HCT116 (cell line): ENCODE measurements at regions not wholly inside any gene's neighbourhood (a gene's known extent, or its start where the extent isn't known, plus 50 kb on each side); places are given as distances from the start of the nearest gene placed in this dataset.

Experiments
- ATAC-seq: fragments of 200-7000 bp; cut with Tn5 transposase; 2 replicates; pipeline ENCODE4 v1.9.1; 2020; ENCODE audit warnings: mild to moderate bottlenecking, moderate library complexity
- BruUV-seq: library from RNA; stranded (reverse); fragments of 400-500 nt; replicated peaks from 2 replicates; lab custom pipeline; 2021; lab: Mats Ljungman, UMichigan
- CTCF ChIA-PET: fragments of 300-600 bp; sonication (Branson Sonifier 250); formaldehyde crosslinking; loops from one replicate; lab custom pipeline; 2021; ENCODE audit warnings: antibody characterized with exemption; lab: Charles Lee
- POLR2A ChIA-PET: fragments of 300-600, 350-600 bp; sonication (Branson Sonifier 250); formaldehyde crosslinking; loops from one replicate; lab custom pipeline; 2021; ENCODE audit warnings: antibody characterized with exemption; lab: Charles Lee
- RAD21 ChIA-PET, 2 experiments: fragments of 300-600 bp; sonication (Branson Sonifier 250); formaldehyde crosslinking; loops; one replicate each; lab custom pipeline; 2023; ENCODE audit warnings: low total read pairs in 2 of 2; ENCODE audit not compliant: uncharacterized antibody in 2 of 2, unreplicated experiment in 2 of 2, low non-redundant PET in 1 of 2; lab: Charles Lee
- DNase-seq: peaks from one replicate; pipeline ENCODE4 v3.0.0-alpha.2; 2010; ENCODE audit warnings: low read depth, low spot score
- H2AFZ ChIP-seq: fragments of 200-600 bp; shearing (Covaris generic), sonication (generic); 2 replicates; pipeline ENCODE4 v1.6.1; 2017; ENCODE audit warnings: low read depth, mixed run types, mixed read lengths, antibody characterized with exemption, low read length; ENCODE audit not compliant: poor library complexity, severe bottlenecking
- H3K27ac ChIP-seq: 2 replicates; pipeline ENCODE4 v1.5.1; 2012; ENCODE audit warnings: low read depth, low read length
- H3K27me3 ChIP-seq: fragments of 200-600 bp; sonication (generic); 2 replicates; pipeline ENCODE4 v1.6.1; 2016; ENCODE audit warnings: mixed run types, low read length, mixed read lengths; ENCODE audit not compliant: insufficient read depth
- H3K36me3 ChIP-seq, 2 experiments: fragments of 200-500 bp in 1 of 2; fragments of 200-600 bp in 1 of 2; sonication (Bioruptor generic) in 1 of 2; sonication (generic) in 1 of 2; 2 replicates each; pipeline versions ENCODE4 v1.5.1 to v1.6.1; 2014 to 2016; ENCODE audit warnings: low read length in 2 of 2, inconsistent platforms in 1 of 2, mixed read lengths in 1 of 2, mixed run types in 1 of 2; ENCODE audit not compliant: insufficient read depth in 2 of 2, control insufficient read depth in 1 of 2
- H3K4me1 ChIP-seq, 2 experiments: fragments of 200-600 bp in 1 of 2; sonication (generic) in 1 of 2; 2 replicates each; pipeline versions ENCODE4 v1.5.1 to v1.6.1; 2012 to 2017; ENCODE audit warnings: low read length in 2 of 2, inconsistent platforms in 1 of 2, mild to moderate bottlenecking in 1 of 2, mixed read lengths in 1 of 2, mixed run types in 1 of 2, moderate library complexity in 1 of 2; ENCODE audit not compliant: insufficient read depth in 2 of 2, control insufficient read depth in 1 of 2
- H3K4me2 ChIP-seq: fragments of 200-600 bp; sonication (generic); 2 replicates; pipeline ENCODE4 v1.6.1; 2017; ENCODE audit warnings: mixed run types, low read length, mixed read lengths
- H3K4me3 ChIP-seq, 2 experiments: fragments of 200-600 bp in 1 of 2; sonication (generic) in 1 of 2; replicated peaks in 1 of 2; 2 replicates each; pipeline ENCODE4 v1.5.1; 2011 to 2016; ENCODE audit warnings: low read length in 2 of 2, control low read depth in 1 of 2, low read depth in 1 of 2, mild to moderate bottlenecking in 1 of 2, mixed read lengths in 1 of 2, mixed run types in 1 of 2
- H3K79me2 ChIP-seq: fragments of 200-600 bp; sonication (generic); 2 replicates; pipeline ENCODE4 v1.6.1; 2017; ENCODE audit warnings: mild to moderate bottlenecking, mixed run types, low read length, moderate library complexity, mixed read lengths; ENCODE audit not compliant: insufficient read depth
- H3K9ac ChIP-seq: fragments of 200-600 bp; sonication (generic); 2 replicates; pipeline ENCODE4 v1.6.1; 2016; ENCODE audit warnings: low read length, mixed read lengths
- H3K9me2 ChIP-seq: fragments of 200-600 bp; sonication (generic), shearing (Covaris generic); 2 replicates; pipeline ENCODE4 v1.6.1; 2017; ENCODE audit warnings: mixed run types, mild to moderate bottlenecking, moderate library complexity; ENCODE audit not compliant: insufficient read depth
- H3K9me3 ChIP-seq, 2 experiments: fragments of 200-500 bp in 1 of 2; fragments of 200-600 bp in 1 of 2; sonication (Bioruptor generic) in 1 of 2; sonication (generic) in 1 of 2; 2 replicates each; pipeline ENCODE4 v1.6.1; 2014 to 2017; ENCODE audit warnings: low read length in 2 of 2, mixed read lengths in 2 of 2, inconsistent platforms in 1 of 2, low read depth in 1 of 2, mild to moderate bottlenecking in 1 of 2, mixed run types in 1 of 2, moderate library complexity in 1 of 2; ENCODE audit not compliant: control insufficient read depth in 1 of 2, insufficient read depth in 1 of 2
- H4K20me1 ChIP-seq: fragments of 200-600 bp; sonication (generic), shearing (Covaris generic); 2 replicates; pipeline ENCODE4 v1.6.1; 2017; ENCODE audit warnings: mixed run types, mild to moderate bottlenecking, moderate library complexity; ENCODE audit not compliant: insufficient read depth
- CTCF ChIP-seq, 3 experiments: fragments of 200-600 bp in 1 of 3; sonication (generic) in 1 of 3; IDR thresholded peaks in 2 of 3; conservative IDR thresholded peaks in 1 of 3; 2 replicates each; pipeline ENCODE4 v1.5.1; 2012 to 2017; ENCODE audit warnings: low read depth in 2 of 3, low read length in 2 of 3, antibody characterized with exemption in 1 of 3, borderline replicate concordance in 1 of 3, control low read depth in 1 of 3, mild to moderate bottlenecking in 1 of 3, mixed read lengths in 1 of 3, mixed run types in 1 of 3, moderate library complexity in 1 of 3; ENCODE audit not compliant: insufficient read depth in 1 of 3
- POLR2A ChIP-seq: IDR thresholded peaks from 2 replicates; pipeline ENCODE4 v1.7.0; 2011; ENCODE audit warnings: borderline replicate concordance; ENCODE audit not compliant: insufficient read depth, insufficient read length; ENCODE audit errors: extremely low read depth
- SIN3A ChIP-seq: IDR thresholded peaks from 2 replicates; pipeline ENCODE4 v1.6.1; 2012; ENCODE audit warnings: low read depth
- SP1 ChIP-seq: IDR thresholded peaks from 2 replicates; pipeline ENCODE4 v1.6.1; 2012; ENCODE audit warnings: low read depth
- ZBTB33 ChIP-seq: IDR thresholded peaks from 2 replicates; pipeline ENCODE4 v1.6.1; 2011; ENCODE audit warnings: mild to moderate bottlenecking, low read length, moderate library complexity; ENCODE audit not compliant: insufficient replicate concordance; ENCODE audit errors: extremely low read depth
- intact Hi-C: fragments of 100-400 bp; cut with micrococcal nuclease; formaldehyde crosslinking; loops from 2 replicates; pipeline ENCODE4 v1.10.0; 2022

GRCh38 chr6:160931378-160932310 is 59.9 kb upstream of the MAP3K4 start:
- Histone ChIP-seq H3K9me2 (no peaks in the 10 kb centered on the region), H3K36me3 (no peaks in the 10 kb centered on the region), H3K4me3 (no peak overlapping the region), H3K27ac (no peak overlapping the region), H3K9me3 (no peaks in the 10 kb centered on the region), H3K4me2 (no peak overlapping the region), H4K20me1 (no peaks in the 10 kb centered on the region), H3K27me3 (no peaks in the 10 kb centered on the region), H3K79me2 (no peaks in the 10 kb centered on the region), H3K4me1 (no peaks in the 10 kb centered on the region), H2AFZ (no peak overlapping the region), H3K9ac (no peak overlapping the region)
- ChIA-PET POLR2A (no interaction called here), CTCF (interaction anchor here (0.9 to 2.3 kb wide), 6 partner anchors 61 to 443 kb away, joined by 3 to 24 read pairs (median 4); partner anchors contain the start of gene MAP3K4), RAD21 (interaction anchor here (1.1 to 1.7 kb wide), 4 partner anchors 181 to 442 kb away, joined by 3 to 7 read pairs (median 5); no protein-coding TSS in a partner anchor)
- DNase-seq (no peak), ATAC-seq (no peak)
- TF ChIP-seq ZBTB33 (no peak), SP1 (no peak), POLR2A (no peak)
- BruUV-seq = no TSS peak
- intact Hi-C loops = loop anchor here (2.0 to 10.0 kb wide), 4 partner anchors 61 to 216 kb away; partner anchors contain the start of gene MAP3K4

GRCh38 chr6:160933256-160933655 is 58.3 kb upstream of the MAP3K4 start:
- POLR2A ChIA-PET = no interaction called here
- H3K27ac ChIP-seq = no peak overlapping the region

More at GRCh38 chr6:160933256-160933655, 58.3 kb upstream of the MAP3K4 start:
- no peaks in the 10 kb centered on the region for H3K9me3 ChIP-seq
- H3K4me1 ChIP-seq = no peaks in the 10 kb centered on the region
- H3K4me3 ChIP-seq = no peak overlapping the region
- H2AFZ ChIP-seq = no peak overlapping the region
- no peak overlapping the region for H3K9ac ChIP-seq
- CTCF ChIA-PET = interaction anchor here (0.8 to 1.0 kb wide), 2 partner anchors 182 to 438 kb away, joined by 3 to 4 read pairs; no protein-coding TSS in a partner anchor
- RAD21 ChIA-PET = no interaction called here
- H3K9me2 ChIP-seq = no peaks in the 10 kb centered on the region
- no peak overlapping the region for H3K4me2 ChIP-seq
- intact Hi-C loops = loop anchor here (5.0 to 10.0 kb wide), 3 partner anchors 59 to 214 kb away; partner anchors contain the start of gene MAP3K4
- DNase-seq = no peak
- ATAC-seq = 0 out of 2 replicates have a peak, but pooled peaks have one; percentile 41
- BruUV-seq = no TSS peak
- TF ChIP-seq SIN3A = no peak
- TF ChIP-seq CTCF (IDR thresholded peaks at IDR 0.05 in 2 of 3, conservative IDR thresholded peaks at IDR 0.05 in 1 of 3; ENCODE audit: borderline replicate concordance in 1 of 3, insufficient read depth in 1 of 3, low read depth in 2 of 3, low read length in 2 of 3) = peak in 2 of 3 experiments; percentile 10 to 30; a peak in 1 of 6 replicates
- no peaks in the 10 kb centered on the region for H3K79me2 ChIP-seq
- H3K36me3 ChIP-seq = no peaks in the 10 kb centered on the region
- H4K20me1 ChIP-seq = no peaks in the 10 kb centered on the region
- no peaks in the 10 kb centered on the region for H3K27me3 ChIP-seq
